ENCODE measurements at regions not wholly inside any gene's neighbourhood (a gene's known extent, or its start where the extent isn't known, plus 50 kb on each side); places are given as distances from the start of the nearest gene placed in this dataset.
"Not testable (repeated sequence)": the region's sequence is repeated elsewhere in the genome, so short reads cannot be mapped to it uniquely, and the experiment has no call there.

GRCh38 chr6:140283197-140283596, 908.7 kb upstream of the CITED2 start:
- no peak for DNase-seq (ENCODE audit: low read depth, low spot score)

- DNase-seq (ENCODE audit: low read depth, low spot score) = no peak
Measured at GRCh38 chr6:140281767-140282166, 907.3 kb upstream of the CITED2 start.

DNA sequence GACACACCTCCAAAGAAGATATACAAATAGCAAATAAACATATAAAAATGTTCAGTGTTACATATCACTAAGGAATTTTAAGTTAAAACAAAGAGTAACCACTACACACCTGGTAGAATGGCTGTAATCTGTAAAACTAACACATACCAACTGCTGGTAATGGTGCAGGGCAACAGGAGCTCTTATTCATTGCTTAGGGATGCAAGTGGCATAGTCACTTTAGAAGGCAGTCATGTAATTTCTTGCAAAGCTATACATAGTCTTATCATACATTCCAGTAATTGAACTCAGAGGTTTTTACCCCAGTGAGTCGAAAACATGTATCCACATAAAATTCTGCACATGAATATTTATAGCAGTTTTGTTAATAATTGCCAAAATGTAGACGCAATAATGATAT, 906.8 kb upstream of the CITED2 start:
- no peak for DNase-seq (ENCODE audit: low read depth, low spot score)

DNA sequence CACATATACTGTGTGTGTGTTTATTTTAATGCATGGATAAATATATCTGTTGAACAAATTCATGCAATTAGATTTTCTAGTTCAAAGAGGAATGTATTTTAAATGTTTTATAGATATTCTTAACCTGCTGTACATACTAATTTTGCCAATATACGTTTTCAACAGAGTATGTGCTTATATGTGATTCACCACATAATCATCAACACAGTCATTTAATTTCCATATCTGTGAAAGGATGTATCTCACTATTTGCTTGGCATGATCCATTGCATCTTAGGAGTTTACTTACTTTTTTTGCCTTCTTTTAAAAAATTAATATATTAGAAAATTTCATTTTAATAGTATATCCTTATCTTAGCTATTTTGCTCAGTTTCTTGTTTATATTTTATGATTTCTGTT, 902.3 kb upstream of the CITED2 start:
- no peak for DNase-seq (ENCODE audit: low read depth, low spot score)

DNA sequence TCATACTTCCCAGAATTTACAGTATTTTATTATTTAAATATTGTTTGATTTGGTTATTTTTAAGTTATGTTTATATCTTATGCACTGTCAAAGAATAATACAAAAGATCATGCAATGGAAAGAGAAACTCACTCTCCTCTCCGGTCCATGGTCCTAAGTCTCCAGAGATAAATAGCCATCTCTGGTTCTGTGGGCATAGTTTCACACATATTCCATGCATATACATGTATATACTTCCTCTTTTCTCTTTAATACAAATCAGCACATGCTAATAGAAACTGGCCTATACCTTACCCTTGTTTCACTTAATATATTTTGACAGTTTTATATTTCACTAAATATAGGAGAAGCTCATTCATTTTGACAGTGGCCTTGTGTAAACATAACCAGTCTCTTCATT, 901.7 kb upstream of the CITED2 start:
- DNase-seq (ENCODE audit: low read depth, low spot score) = no peak

DNA sequence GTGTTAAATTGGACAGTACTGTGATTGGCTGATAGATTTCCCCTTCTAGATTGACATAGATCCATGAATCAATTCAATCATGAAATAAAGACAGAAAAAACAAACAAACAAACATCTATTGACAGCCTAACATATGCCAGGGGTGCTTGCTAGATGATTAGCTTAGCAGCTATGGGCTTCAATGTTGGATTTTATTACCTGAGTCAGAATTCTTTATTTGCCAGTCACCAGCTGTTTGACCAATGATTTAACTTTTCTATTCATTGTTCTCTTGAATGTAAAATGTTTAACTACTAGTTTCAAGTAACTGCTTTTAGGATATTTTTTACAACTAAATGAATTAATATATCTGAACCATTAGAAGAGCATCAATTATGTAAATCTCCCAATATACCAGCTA, 901.3 kb upstream of the CITED2 start:
- no peak for DNase-seq (ENCODE audit: low read depth, low spot score)

DNA sequence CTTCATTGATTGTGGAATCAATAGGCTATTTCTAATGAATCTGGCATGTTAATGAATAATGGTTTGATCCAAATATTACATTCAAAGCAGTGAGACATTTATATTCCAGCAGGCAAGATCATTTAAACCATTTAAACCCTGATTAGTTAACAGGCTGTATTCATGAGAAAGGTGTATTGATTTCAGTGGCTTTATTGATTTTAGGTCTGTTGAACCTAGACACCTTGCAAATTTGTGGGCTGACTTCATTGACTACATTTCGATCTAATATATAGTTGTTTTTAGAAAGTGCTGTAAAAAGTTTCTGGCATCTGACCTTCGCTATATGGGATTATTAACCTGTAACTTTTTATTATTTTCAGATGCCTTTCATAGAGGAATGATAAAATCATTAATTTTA, 900.1 kb upstream of the CITED2 start:
- DNase-seq (ENCODE audit: low read depth, low spot score) = no peak

- peak; percentile 26 for DNase-seq (ENCODE audit: low read depth, low spot score)
Measured at GRCh38 chr6:140271759-140272377, 897.4 kb upstream of the CITED2 start.

- DNase-seq (ENCODE audit: low read depth, low spot score) = peak; percentile 8
Measured at GRCh38 chr6:140269591-140270165, 895.2 kb upstream of the CITED2 start.

DNA sequence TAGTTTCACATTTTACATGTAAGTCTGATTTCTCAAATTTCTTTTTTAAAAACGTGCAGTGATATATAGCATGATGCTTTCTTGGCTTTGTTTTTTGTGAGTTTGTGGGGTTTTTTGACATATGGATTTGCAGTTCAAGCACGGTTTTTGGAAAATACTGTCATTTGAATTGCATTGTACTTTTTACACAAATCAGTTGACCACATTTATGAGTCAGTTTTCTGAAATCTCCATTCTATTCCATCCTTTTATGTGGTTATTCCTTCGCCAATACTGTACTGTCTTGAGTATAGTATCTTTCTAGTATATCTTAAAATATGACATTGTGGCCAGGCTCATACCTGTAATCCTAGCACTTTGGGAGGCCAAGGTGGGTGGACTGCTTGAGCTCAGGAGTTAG, 890.0 kb upstream of the CITED2 start:
- no peak for DNase-seq (ENCODE audit: low read depth, low spot score)

DNA sequence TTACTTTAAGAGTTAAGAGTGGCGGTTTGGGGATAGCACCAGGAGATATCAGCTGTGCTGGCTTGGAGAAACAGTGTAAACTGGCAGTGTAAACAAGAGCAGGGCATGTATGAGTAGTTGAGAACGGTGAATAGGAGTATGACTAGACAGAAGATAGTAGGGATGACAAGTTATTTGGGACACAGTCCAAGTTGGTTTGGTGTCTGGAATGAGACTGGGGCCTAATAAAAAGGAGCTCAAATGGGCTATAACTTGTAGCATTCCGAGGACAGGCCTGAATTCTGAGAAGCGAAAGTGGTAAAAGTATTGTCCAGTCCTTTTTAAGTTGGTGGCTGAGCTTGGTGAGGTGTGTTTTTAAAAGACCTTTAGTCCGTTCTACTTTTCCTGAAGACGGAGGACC, 883.9 kb upstream of the CITED2 start:
- not testable (repeated sequence) for DNase-seq (ENCODE audit: low read depth, low spot score)

- no peak for DNase-seq (ENCODE audit: low read depth, low spot score)
Measured at GRCh38 chr6:140256248-140256647, 881.8 kb upstream of the CITED2 start.

DNA sequence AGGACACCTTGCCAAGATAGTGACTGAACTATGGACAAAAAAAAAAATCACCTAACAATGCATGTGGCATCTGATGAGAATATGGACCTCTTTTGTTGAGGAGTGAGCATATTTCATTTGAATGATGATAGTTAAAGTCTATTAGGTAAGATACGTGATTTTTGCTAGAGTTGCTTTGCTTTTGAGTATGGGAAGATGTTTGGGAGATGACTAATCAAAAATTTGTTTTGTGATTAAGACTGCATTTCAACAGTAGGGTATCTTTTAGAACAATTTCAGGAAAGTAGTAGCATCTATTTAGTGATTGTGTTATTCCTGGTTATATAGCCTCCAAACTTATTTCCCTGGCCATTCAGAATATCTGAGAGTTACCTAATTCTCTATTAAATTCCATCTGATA, 878.6 kb upstream of the CITED2 start:
- no peak for DNase-seq (ENCODE audit: low read depth, low spot score)

GRCh38 chr6:140252099-140252498, 877.7 kb upstream of the CITED2 start:
- DNase-seq (ENCODE audit: low read depth, low spot score) = no peak

- no peak for DNase-seq (ENCODE audit: low read depth, low spot score)
Measured at GRCh38 chr6:140245296-140246040, 871.0 kb upstream of the CITED2 start.

DNA sequence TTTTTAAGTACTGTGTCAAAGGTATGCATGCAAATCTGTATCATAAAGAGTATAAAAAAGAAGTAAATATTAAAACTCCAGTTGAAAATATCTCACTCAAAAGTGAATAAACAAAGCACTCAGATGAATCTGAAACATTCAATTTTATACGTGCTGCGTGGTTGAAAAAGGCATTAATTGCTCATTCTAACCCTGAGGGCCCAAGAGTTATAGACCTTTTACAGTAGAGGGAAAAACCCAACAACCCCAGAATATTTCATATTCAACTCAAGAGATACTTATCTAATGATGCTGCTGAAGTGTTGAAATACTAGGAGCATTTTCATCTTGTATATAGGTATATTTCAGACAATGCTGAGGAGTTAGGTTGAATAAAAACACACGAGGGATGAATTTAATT, 862.8 kb upstream of the CITED2 start:
- DNase-seq (ENCODE audit: low read depth, low spot score) = no peak

GRCh38 chr6:140236732-140237131, 862.3 kb upstream of the CITED2 start:
- no peak for DNase-seq (ENCODE audit: low read depth, low spot score)

DNA sequence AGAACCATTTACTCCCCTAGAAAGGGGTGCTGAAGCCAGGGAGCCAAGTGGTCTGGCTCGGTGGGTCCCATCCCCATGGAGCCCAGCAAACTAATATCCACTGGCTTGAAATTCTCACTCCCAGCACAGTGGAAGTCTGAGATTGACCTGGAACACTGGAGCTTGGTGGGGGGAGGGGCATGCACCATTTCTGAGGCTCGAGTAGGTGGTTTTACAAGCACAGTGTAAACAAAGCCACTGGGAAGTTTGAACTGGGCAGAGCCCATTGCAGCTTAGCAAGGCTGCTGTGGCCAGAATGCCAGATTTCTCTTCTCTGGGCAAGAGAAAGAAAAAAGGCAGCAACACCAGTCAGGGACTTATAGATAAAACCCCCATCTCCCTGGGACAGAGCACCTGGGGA, 855.8 kb upstream of the CITED2 start:
- DNase-seq (ENCODE audit: low read depth, low spot score) = no peak

DNA sequence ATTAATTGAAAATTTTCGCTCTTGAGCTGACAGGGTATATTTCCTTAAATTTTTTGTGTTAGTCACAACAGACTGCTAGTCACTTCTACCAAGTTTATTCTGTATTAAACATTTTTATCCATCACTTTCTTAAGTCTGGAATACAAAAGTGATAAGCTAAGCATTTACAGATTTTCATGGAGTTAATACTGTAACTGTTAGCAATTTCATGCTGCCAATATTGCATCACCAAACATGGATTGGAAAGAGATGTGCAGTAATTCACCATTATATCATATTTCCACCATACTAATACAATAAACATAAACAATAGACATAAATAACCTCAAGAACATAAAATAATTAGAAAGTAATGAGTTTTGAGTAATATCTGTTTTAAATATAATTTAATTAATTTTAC, 854.0 kb upstream of the CITED2 start:
- no peak for DNase-seq (ENCODE audit: low read depth, low spot score)

- DNase-seq (ENCODE audit: low read depth, low spot score) = no peak
Measured at GRCh38 chr6:140226637-140227036, 852.2 kb upstream of the CITED2 start.

GRCh38 chr6:140225701-140226436, 851.4 kb upstream of the CITED2 start:
- peak; percentile 51 for DNase-seq (ENCODE audit: low read depth, low spot score)

DNA sequence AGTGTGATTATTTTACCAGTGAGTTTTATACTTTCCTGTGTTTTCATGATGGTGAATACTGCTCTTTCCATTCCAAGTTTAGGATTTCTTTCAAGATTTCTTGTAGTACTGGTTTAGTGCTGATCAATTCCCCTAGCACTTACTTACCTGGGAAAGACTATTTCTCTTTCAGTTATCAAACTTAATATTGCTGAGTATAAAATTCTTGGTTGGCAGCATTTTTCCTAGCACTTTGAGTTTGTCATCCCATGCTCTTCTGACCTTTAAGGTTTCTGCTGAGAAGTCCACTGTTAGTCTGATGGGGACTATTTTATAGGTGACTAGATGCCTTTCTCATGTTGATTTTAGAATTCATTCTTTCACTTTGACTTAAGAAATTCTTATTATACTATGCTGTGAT, 842.8 kb upstream of the CITED2 start:
- DNase-seq (ENCODE audit: low read depth, low spot score) = no peak

All from pulmonary artery endothelial cell (primary cell).